NOMO-1 treated with DMSO at 0.1 percent for 48 hours (cell line): ENCODE measurements at regions not wholly inside any gene's neighbourhood (a gene's known extent, or its start where the extent isn't known, plus 50 kb on each side); places are given as distances from the start of the nearest gene placed in this dataset.

Experiments used
- DNase-seq: peaks from one replicate; lab custom pipeline; 2025; ENCODE audit not compliant: unreplicated experiment; lab: John Stamatoyannopoulos, UW

- DNase-seq = no peak
These were observed 410.0 kb downstream of the HTR7 start for GRCh38 chr10:90447831-90448230.

- no peak for DNase-seq
These were observed 407.0 kb downstream of the HTR7 start for GRCh38 chr10:90450797-90451196.

DNA sequence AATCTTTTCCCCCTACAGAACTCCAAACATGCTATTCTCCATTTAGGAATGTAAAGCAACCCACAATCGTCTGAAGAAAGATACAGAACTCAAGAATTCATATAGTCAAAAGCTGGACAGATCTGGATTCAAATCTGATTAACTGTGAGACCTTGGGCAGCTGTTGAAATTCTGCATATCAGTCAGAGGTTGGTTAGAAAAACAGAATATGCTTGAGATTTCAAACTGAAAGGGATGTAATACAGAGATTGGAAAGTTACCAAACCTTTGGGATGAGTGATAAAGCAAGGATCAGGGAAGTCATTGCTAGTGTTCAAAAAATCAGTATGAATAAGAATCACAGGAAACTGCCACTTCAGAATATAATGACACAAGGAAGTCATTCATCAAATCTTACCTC lies 406.6 kb downstream of the HTR7 start:
- no peak for DNase-seq

DNA sequence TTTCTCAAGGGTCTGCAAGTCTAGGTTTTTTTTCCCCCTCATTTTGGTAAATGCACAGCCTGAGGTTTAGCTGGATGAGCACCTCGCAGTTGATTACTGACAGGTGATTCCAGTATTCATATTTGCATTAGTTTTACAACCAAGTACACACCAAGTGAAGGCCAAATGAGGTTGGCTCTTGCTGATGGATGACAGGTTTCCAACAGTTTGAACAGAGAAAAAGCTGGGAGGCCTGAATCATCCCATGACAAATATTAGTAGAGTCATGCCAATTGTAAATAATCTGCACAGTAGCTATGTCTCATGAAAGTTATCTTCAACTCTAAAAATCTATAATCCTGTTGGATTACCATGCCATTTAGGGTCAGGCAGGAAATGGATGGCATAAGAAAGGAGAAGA lies 399.8 kb downstream of the HTR7 start:
- no peak for DNase-seq

- DNase-seq = no peak
These were observed 399.3 kb downstream of the HTR7 start for GRCh38 chr10:90458571-90458970.

GRCh38 chr10:90461437-90462155 lies 396.2 kb downstream of the HTR7 start:
- DNase-seq = no peak

GRCh38 chr10:90462749-90463470 lies 394.9 kb downstream of the HTR7 start:
- no peak for DNase-seq

DNA sequence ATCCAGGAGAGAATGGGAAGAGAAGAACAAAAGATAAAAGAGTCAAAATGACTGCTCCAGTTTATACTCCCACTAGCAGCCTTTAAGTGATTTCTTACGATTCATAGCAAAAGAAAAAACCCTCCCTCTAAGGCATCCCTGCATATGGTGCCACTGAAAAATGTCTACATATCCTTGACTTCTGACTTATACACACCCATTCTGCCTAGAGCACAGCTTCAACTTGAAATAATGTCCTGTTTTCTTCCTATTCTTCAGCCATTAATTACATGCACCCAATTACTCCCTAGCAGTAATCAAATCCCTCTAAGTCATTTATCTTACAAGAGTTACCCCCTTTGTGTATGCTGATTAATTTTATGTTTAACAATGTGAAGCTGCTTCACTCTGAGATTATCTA lies 393.5 kb downstream of the HTR7 start:
- DNase-seq = no peak

DNA sequence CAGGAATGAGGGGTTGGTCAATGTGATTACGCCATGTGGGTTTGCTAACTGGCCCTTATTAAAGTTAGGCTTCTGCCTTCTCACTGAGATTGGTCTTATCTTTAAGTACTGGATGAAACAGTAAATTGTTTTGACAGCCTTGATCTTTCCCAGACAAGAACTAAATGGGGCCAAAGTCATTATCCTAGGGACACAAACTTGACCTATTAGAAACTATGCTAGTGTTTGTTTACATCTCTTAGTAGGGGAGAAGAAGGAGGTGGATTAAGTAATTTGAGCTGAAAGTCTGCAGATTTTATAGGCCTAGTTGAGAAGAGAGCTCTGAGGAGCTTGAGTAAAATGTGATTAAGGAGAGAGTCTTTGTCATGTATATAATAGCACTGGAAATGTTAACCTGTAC lies 386.9 kb downstream of the HTR7 start:
- DNase-seq = no peak

GRCh38 chr10:90480466-90480865 lies 377.4 kb downstream of the HTR7 start:
- no peak for DNase-seq

DNA sequence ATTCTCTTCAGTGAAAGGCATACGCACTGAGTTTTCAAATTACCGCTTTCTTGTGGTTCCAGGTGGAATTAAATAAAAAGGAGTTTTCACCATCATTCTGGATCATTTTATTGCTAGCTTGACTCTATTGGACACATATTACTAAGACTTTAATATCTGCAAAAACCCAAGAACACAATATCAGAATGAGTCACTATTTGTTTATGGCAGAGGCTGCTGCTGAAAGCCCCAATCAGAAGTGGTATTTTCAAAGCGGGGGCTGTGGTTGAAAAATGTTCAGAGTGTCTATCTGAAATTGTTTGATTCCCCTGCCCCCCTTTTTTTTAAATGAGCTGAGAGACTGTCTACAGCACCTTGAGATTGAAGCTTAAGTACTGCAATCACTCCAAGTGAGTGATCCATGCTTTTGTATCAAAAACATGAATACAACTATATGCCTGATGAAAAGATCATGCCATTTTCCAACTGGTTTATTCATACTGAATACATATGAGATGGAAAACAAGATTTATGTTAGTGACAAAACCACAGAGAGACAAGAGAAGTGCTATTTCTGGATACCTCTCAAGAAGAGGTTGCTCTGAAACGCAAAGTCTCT lies 376.4 kb downstream of the HTR7 start:
- no peak for DNase-seq

- no peak for DNase-seq
These were observed 373.3 kb downstream of the HTR7 start for GRCh38 chr10:90484518-90484917.

GRCh38 chr10:90494183-90494582 lies 363.7 kb downstream of the HTR7 start:
- no peak for DNase-seq

DNA sequence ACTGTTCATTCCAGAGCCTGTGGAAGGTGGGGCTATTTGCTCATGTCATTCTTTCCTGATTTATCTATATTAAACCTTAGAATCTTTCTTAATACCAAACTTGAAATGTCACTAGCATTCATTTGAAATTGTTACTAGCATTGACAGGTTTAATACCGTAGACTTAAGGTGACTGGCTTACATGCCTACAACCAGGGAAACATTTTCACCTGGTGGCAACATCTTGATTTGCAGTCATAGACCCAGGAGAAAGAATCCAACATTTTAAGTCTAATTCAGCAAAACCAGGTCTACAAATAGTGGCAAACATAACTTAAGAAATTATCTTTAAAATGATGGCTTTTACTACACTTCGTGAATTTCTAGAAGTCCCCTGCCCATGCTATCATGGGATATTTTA lies 353.7 kb downstream of the HTR7 start:
- DNase-seq = no peak

DNA sequence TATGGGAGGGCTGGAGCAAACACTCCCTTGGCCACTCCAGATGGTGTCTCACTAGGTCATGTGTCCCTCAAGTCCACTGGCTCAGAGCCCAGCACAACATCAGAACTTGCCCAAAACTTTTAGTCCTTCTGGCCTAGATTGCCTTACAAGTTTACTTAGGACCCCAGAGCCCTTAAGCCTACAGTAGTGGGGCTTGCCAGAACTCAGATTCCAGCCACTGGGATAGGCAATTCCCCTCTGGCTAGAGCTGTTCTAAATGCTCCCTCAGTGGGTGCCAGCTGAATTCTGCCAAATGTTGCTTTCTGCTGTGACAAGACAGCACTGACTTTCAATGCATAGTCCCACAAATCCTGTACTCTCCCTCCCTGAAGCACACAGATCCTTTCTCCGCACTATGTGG lies 331.1 kb downstream of the HTR7 start:
- DNase-seq = no peak

DNA sequence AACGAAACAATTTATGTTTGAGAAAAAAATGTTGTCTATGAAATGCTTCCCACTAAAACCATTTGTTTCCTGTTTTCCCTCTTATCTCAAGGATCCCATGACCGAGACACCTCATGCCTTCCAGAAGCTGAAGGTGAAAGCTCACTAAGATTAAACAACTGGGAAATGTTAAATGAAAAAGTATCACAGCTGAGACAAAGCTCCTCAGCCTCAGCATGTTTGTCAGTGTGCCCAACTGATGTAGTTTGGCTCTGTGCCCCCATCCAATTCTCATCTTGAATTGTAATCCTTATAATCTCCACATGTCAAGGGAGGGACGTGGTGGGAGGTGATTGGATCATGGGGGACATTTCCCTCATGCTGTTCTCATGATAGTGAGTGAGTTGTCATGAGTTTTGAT lies 327.3 kb downstream of the HTR7 start:
- no peak for DNase-seq

DNA sequence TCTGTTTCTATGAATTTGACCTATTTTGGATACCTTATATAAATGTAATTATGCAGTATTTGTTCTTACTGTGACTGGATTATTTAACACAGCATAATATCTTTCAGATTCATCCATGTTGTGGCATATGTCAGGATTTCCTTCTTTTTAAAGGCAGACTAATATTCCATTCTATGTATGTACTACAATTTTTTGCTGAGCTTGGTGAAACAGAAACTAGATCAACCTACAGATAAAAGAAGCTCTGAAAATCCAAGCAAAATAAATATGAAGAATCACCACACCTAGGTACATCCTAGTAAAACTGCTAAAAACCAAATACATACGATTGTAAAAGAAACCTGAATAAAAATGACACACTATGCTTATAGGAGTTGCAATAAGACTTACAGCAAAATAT lies 300.5 kb downstream of the HTR7 start:
- no peak for DNase-seq

GRCh38 chr10:90560331-90560730 lies 297.5 kb downstream of the HTR7 start:
- DNase-seq = no peak

- no peak for DNase-seq
These were observed 296.2 kb downstream of the HTR7 start for GRCh38 chr10:90561666-90562065.

DNA sequence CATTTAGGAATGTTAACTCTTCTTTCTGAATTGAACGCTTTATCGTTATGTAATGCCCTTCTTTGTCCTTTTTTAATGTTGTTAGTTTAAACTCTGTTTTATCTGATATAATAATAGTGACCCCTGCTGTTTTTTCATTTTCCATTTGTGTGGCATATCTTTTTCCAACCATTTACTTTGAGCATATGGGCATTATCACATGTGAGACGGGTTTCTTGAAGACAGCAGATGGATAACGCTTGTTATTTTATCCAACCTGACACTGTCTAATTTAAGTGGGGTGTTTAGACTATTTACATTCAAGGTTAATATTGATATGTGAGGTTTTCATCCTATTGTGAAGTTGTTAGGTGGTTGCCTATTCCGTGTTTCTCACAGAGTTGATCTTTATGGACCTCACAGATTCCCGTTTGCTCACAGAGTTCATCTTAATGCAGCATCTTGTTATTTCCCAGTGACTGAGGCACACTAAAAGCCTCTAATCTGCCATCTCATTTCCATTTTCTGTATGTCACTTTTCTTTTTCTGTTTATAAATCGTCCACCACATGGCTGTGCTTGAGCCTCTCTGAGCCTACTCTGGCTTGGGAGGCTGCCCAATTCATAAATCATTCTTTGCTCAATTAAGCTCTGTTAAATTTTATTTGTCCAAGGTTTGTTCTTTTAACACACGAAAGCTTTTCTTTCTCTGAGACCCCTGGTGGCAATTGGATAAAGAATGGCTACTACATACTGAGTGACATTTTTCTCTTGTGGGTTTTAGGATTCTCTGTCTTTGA lies 286.2 kb downstream of the HTR7 start:
- DNase-seq = no peak

DNA sequence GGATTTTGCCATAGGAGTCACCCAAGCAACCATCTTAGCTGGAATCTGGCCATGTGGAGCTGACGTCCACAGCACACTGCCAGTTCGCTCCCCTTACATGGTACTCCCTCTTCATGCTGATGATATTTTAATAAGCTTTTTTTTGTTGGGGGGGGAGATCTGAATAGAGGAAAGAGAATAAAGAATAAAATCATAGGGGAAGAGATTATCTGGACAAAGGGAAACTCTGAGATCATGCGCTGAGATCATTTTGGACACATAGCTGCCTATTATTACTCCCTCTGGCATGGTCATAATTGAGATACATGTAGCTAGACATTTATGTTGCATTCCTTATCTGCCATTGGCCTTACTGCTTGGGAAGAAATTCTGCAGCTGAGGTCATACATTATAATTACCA lies 282.7 kb downstream of the HTR7 start:
- DNase-seq = no peak

GRCh38 chr10:90577569-90577968 lies 280.3 kb downstream of the HTR7 start:
- no peak for DNase-seq
